ENCODE measurements at regions not wholly inside any gene's neighbourhood (a gene's known extent, or its start where the extent isn't known, plus 50 kb on each side); places are given as distances from the start of the nearest gene placed in this dataset.

DNA sequence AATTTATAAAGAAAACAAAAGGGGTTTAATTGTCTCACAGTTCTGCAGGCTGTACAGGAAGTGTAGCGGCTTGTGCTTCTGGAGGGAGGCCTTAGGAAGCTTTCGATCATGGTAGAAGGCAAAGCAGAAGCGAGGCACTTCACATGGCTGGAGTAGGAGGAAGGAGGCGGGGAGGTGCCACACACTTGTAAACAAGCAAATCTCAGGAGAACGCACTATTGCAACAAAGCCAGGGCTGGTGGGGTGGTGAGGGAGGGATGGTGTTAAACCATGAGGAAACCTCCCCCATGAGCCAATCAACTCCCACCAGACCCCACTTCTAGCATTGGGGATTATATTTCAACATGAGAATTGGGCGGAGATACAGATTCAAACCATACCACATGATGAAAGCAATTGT lies 1116.3 kb downstream of the FAT4 start:
- no peak for DNase-seq (ENCODE audit: low spot score)

DNA sequence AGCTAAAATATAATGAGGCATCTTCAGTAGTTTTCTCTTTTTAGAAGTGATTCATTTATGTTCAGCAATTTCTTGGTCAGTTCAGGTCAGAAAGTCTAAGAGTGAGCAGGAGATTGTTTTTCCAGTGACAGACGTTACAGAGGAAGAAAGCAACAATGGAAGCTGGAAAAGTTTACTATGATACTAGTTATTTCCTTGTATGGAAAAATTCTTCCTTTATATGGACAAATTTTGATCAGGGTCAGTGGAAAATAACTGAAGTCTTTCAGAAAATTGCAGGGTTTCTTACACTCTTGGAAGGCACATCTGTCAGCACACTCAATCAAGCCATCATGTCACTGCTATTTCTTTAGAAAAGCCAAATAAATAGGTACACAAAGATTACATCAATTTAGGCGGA lies 1120.7 kb downstream of the FAT4 start:
- no peak for DNase-seq (ENCODE audit: low spot score)

DNA sequence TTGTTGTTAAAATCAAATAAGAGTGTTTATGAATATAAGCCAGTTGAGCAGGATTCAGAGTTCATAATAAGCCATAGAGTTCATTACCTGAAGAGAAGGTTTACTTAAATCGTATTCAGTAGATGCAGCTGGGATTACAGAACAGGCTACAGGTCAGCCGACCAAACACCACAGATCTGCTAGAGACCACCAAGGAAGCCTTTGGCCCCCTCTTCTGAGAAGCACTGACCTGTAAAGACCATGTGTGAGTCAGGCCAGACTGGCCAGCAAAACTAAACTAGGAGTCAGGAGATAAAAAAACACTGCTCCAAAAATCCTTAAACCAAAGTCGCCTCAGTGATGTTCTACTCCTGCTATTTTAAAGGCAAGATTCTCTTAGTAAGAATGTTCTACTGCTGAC lies 1125.5 kb downstream of the FAT4 start:
- DNase-seq (ENCODE audit: low spot score): no peak

DNA sequence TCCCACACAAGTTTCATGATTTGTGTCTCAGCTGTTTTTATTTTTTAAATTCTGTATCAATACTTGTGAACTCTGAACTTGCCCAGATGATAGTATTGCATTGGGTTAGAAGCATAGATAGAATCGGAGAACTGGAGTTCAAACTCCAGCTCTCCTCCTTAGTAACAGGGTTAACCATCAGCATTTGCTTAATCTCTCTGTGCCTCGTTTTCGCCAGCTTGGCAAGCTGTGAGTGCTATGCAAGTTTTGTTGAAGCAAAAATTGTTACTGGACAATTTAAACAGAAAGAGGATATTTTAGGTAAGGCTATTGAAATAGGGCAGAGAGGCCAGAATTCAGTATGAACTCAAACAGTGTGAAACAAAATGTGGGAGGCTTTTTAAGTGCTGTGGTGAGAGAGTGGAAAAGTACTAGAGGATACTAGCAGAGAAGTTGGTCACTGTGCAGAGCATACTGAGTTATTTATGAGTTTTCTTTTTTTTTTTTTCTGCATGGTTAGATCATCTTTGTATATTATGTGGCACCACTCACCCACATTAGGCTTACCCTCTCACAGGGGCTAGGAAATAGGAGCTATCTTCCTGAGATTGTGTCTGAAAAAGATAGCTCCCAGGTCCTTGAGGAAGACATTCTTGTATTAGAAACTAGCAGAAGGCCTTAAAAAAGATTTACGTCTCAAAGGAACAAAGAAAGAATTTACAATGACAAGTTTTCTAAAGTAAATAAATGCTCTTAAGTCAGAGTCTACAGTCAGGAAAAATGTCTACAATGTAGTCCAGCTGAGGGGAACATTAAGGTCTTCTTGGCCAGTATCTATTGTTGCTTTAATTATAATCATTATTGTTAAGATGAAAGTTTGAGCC lies 1126.6 kb downstream of the FAT4 start:
- DNase-seq (ENCODE audit: low spot score): no peak

DNA sequence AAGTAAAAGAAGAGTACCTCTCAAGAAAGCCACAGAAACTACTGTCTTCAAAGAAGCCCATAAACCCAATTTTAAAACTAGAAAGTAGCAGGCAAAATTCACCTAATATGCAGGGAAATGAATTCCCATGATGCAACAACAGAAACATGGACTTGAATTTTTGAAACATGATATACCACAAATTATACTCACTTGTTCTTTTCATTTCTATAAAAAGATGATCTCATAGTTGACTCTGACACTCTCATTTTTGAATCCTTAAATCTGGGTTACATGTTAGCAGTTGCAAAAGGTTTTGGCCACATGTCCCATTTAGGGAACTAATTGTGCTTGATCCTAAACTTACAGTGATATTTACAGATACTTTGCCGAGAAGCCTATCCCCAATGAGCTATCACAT lies 1130.8 kb downstream of the FAT4 start:
- no peak for DNase-seq (ENCODE audit: low spot score)

DNA sequence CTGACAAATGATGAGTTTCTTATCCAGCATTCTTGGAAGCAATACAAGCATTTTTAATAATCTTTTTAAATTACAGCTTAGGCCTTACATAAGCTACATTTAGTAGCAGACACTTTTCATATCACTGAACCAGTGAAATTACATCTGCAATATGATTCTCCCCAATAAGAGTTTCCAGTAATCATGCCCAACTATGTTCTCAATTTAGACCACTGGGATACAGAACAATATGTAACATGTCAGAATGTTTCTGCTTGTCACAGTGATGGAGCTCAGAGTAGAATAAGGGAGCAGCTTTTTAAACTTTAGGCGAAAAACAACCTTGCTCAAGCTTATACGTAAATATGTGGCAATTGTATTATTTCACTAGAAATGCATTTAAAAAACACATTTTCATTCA lies 1132.2 kb downstream of the FAT4 start:
- no peak for DNase-seq (ENCODE audit: low spot score)

DNA sequence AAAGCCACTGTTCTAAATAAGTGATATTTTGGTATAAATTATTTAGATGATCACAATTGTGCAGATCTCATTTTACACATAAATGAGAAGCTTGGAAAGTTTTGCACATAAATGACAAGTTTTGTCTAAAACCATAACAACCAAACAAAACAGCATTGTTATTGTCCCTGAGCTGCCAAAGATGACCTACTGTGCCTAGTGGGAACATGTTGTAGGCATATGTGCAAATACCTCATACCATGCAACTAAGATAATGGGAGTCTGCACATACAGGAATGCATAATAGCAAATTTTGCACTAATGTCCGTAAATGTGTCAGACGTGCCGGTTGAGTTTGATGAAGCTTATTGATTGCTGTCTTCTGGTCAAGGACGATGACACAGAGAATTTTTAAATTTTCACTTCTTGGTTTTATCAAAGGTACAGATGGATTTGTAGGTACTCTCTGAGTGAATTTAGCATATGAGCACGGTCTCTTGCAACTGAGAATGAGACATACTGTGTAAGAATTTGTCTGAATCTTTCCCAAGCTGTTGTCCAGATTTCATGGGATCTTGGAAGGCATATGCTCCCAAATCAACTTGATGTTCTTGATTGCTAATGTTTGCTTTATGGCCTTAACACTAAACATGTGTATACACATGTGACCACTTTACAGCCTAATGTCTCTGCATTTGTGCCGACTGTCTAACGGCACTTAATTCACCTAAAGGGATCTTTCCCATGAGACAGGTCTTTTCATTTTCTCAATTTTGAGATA lies 1133.5 kb downstream of the FAT4 start:
- DNase-seq (ENCODE audit: low spot score): no peak

DNA sequence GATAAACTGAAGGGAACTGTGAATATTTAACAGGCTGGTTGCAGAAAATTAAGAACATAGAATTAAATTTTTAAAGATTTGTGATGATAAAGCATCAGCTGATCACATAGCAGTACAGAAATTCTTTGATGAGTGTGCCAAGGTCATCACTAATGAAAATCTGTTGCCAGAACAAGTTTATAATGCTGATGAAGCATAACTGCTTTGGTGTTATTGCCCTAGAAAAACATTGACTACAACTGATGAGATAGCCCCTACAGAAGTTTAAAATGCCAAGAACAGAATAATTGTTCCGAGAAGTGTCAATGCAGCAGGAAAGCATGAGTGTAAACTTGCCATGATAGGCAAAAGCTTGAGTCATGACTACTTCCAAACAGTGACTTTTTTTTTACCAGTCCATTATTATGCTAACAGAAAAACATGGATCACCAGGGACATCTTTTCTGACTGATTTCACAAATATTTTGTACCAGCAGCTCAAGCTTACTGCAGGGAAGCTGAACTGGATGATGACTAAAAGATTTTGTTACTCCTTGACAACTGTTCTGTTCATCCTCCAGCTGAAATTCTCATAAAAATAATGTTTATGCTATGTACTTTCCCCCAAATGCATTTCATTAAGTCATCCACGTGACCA lies 1136.6 kb downstream of the FAT4 start:
- DNase-seq (ENCODE audit: low spot score): no peak

DNA sequence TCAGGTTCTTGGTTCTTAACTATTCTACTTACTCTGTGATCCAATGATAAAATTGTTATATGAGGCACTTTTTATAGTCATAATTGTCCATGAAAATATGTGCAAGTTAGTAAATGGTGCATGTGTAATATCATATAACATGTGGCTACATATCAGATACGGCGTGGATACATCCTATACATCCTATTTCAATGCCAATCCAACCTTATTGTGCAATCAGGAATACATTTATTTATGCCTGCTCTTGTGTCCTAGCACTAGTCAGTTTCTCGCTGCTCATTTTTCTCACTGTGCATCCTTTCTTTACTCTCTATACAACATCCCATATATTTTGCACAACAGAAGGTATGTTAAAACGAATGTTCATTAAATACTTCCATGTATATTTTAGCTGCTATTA lies 1141.1 kb downstream of the FAT4 start:
- DNase-seq (ENCODE audit: low spot score): no peak

DNA sequence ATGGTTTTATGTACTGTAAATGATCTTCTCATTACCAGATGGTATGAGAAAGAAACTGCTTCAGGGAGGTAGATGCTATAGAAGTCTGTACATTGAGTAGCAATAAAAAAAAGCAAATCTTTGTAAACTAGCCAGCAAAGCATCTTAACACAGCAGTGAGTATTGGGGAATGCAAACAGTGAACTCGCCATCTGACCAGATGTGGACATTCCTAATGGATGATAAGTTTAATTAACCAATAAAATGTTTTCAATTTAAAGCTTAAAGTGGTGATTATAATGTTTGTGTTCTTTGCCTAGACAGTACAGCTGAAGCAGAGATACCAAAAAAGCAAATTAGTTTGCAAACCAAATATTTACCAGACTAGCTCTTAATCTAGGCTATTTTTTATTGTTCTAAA lies 1144.2 kb downstream of the FAT4 start:
- DNase-seq (ENCODE audit: low spot score): no peak

DNA sequence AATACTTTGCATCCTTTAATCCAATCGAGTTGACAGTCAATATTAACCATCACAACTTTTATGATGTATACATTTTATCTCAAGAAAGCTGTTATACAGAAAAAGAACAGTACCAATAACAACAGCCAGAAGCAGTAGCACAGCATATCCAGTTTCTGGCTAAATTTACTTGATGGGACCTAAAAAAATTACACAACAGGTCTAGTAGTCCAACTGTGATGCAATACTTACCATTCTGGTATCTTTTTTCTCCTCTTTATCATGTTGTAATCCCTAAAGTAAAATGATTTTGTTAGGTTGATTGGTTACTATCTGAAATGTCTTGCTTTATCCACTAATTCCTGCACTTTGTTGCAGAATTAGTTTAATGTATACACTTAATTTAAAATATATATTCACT lies 1150.6 kb downstream of the FAT4 start:
- no peak for DNase-seq (ENCODE audit: low spot score)

DNA sequence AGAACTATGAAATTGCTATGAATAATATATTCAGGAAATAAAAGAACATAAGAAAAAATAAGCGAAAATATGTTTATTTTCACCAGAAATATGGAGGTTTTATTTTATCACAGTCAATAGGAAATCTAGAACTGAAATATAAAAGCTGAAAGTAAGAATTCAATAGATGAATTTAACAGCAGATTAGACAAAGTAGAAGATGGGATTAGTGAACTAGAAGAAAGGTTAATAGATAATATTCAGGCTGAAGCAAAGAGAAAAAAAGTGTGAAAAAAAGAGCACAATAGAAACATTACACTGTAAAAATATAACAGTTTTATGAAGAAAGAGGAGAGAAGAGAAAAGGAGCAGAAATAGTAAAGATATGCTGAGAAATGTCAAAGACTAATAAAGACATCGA lies 1152.1 kb downstream of the FAT4 start:
- DNase-seq (ENCODE audit: low spot score): no peak

DNA sequence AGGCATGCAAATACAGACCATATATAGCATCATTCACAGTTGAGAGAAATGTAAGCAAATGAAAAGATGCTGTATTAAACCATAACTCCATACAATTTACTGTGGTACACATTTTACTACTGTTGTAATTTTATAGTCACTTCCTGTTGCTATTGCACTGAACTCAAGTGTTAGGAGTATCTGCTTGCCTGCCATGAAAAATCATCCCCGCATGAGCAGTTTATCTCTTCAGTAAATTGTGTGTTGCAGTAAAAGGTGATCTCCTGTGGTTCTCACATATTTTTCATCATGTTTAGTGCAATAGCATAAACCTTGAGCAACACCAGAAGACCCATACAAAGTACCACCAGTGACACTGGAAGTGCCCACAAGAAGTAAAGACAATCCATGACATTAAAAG lies 1153.4 kb downstream of the FAT4 start:
- DNase-seq (ENCODE audit: low spot score): no peak

DNA sequence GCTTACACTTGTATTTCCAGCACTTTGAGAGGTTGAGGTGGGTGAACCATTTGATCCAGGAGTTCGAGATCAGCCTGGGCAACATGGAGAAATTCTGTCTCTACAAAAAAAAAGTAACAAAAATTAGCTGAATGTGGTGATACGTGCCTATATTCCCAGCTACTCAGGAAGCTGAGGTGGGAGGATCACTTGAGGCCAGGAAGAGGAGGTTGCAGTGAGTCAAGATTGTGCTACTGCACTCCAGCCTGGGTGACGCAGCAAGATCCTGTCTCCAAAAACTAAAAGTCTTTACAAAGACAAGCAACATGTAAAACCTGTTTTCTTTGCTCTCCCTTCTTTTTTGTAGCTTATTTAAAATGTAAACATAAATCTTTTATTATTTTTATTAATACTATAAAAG lies 1156.1 kb downstream of the FAT4 start:
- DNase-seq (ENCODE audit: low spot score): no peak

DNA sequence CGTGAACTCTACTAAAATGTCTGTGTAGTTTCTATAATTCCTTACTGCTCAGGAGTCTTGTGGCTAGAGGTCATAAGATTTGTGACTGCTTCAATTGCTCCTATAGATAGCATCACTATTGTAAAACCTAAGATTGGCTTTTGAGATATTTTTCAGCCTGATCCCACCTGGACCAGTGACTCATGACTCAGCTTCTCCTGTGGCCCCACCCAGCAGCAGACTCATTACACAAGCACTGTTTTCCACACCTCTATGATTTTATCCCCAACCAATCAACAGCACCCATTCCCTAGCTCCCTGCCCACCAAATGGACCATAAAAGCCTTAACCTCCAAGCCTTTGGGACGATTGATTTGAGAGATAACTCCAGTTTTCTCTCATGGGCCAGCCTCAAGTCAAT lies 1157.0 kb upstream of the INTU start:
- DNase-seq (ENCODE audit: low spot score): no peak

DNA sequence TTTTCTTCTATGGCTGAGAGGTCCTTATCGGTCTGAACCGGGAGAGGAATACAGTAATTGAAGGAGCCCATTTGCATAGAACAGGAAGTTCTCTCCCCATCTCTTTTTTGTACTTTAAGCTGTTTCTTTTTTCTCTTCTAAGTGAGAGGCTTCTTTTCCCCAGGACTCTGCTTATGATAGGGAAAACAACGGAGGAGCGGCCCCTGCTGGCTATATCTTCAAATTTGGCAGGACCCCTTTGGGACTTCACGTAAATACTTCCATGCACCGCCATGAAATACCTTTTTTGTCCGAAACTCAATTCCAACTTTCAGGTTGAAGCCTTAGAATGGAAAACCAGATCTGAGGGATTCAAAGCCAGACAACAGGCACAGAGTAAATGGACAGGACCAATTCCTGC lies 1153.0 kb upstream of the INTU start:
- DNase-seq (ENCODE audit: low spot score): no peak

DNA sequence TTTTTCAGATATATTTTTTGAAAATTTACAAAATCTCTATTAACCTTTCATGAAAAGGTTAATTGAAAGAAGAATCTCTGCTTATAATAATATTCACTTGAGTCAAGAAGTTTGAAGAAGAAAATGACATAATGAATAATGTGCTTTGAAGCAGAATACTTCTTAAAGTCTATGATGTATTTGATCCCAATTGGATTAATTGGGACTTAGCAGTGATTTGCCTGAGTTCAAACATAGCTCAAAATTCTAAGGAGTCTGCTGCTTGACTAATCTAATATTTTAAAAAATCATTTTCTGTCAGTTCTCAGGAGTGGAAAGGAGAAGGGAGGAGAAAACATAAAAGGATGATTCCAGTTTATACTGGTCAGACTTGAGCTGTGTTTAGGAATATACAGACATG lies 1150.4 kb upstream of the INTU start:
- DNase-seq (ENCODE audit: low spot score): no peak

DNA sequence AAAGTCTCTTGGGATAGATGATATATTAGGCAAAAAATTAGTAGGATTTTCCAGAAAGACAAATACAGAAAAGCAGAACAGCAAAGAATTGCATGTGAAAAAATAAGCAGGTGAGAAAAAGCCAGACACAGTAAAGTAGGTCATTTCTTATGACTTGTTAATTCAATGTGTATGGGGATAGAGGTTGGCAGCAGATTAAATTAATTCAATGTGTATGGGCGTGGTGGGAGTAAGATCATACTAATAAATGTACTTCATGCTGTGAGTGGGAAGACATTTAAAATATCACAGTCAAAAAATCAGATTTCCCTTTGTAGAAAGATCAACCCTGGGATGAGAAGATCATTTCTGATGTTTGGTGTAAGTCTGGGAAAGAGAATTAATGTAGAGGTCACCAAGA lies 1146.4 kb upstream of the INTU start:
- no peak for DNase-seq (ENCODE audit: low spot score)

DNA sequence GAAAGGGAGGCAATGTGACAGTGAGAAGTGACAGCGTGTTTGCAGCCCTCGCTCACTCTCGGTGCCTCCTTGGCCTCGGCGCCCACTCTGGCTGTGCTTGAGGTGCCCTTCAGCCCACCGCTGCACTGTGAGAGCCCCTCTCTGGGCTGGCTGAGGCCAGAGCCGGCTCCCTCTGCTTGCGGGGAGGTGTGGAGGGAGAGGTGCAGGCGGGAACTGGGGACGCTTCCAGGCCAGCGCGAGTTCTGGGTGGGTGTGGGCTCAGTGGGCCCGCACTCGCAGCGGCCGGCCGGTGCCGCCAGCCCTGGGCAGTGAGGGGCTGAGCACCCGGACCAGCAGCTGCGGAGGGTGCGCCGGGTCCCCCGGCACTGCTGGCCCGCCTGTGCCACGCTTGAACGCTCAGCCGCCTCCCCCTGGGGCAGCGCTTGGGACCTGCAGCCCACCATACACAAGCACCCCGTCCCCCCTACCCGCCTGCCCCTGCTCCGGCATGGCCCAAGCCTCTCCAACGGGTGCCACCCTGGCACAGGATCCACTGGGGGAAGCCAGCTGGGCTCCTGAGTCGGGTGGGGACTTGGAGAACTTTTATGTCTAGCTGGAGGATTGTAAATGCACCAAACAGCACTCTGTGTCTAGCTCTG lies 1142.8 kb upstream of the INTU start:
- DNase-seq (ENCODE audit: low spot score): no peak

DNA sequence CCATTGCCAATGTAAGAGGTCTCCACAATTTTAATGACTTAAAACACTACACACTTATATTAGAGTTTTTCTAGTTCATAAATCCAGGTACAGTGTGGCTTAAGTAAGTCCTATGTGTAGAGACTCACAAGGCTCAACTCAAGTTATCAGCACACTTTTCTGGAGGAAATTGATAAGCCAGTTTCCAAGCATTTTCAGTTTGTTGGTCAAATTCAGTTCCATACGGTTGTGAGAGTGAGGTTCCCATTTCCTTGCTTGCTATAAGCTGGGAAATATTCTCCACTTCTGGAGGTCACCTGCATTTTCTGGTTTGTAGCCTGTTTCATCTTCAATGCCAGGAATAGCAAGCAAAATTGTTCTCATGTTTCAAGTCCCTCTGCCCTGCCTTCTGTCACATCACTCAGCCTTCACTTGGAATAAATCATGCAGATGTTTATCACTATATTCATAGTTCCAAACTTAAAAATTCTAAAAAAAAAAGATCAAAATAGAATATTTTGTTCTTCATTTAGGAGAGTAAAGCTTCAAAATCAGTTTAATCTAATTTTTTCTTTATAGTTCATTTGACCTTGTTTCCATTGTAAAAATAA lies 1137.5 kb upstream of the INTU start:
- DNase-seq (ENCODE audit: low spot score): no peak

DNA sequence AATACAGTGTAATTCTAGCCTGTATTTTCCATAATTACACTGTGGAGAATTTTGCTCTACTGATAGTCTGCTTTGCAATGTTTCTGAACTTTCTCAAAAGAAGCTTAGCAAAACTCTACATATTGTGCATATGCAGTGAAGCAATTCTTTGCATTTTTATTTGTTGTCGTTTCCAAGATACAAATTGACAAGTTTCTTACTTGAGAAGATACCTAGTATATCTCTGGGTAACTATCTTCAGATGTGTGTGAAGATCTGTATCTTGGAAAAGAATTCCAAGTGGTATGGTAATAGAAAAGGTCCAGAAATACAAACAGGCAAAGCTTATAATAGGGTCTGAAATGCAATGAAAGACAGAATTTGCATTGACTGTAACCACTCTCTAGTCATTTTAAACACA lies 1119.8 kb upstream of the INTU start:
- DNase-seq (ENCODE audit: low spot score): no peak

DNA sequence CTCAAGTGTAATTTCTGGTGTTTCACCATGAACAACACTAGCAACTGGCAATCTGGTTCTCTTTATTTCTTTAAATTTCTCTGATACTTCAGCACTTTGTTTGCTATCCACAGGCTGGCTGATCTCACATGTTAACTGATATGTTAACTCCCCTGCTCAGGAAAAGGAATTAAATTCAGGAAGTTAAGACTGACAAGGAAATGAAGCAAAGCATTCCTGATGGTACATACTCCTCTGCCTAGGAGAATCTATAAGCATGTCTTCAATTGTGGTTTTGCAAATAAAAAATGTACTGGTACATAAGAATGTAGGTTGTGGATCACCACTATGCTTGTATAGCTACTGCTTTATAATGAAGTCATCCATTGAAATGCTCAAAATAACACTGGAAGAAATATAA lies 1119.2 kb upstream of the INTU start:
- no peak for DNase-seq (ENCODE audit: low spot score)
